Lower lobe of right lung (tissue), 2 donors: ENCODE measurements at regions not wholly inside any gene's neighbourhood (a gene's known extent, or its start where the extent isn't known, plus 50 kb on each side); places are given as distances from the start of the nearest gene placed in this dataset.

Experiments
- ATAC-seq, 2 donors: fragments of 200-7000 bp; cut with Tn5 transposase; one replicate each; pipeline ENCODE4 v1.9.1; 2020 to 2022; ENCODE audit warnings: mild to moderate bottlenecking in 2 of 2, moderate library complexity in 2 of 2
- DNase-seq: peaks from one replicate; pipeline ENCODE4 v3.0.0-alpha.2; 2020
- H3K27ac ChIP-seq: fragments of 200-600 bp; one replicate; pipeline ENCODE4 v1.8.0; 2022
- H3K27me3 ChIP-seq: fragments of 200-600 bp; one replicate; pipeline ENCODE4 v1.8.0; 2022; ENCODE audit warnings: low read depth
- H3K36me3 ChIP-seq: fragments of 200-600 bp; one replicate; pipeline ENCODE4 v1.8.0; 2022; ENCODE audit warnings: mild to moderate bottlenecking
- H3K4me1 ChIP-seq: fragments of 200-600 bp; one replicate; pipeline ENCODE4 v1.8.0; 2022
- H3K4me3 ChIP-seq: fragments of 200-600 bp; one replicate; pipeline ENCODE4 v1.8.0; 2022; ENCODE audit warnings: mild to moderate bottlenecking
- H3K9me3 ChIP-seq: fragments of 200-600 bp; one replicate; pipeline ENCODE4 v1.8.0; 2022
- intact Hi-C: fragments of 100-400 bp; cut with DNase I; formaldehyde crosslinking; loops from one replicate; pipeline ENCODE4 v1.11.0; 2022
- TF ChIP-seq, protein P1 (sequence below): fragments of 200-600 bp; IDR thresholded peaks from one replicate; pipeline ENCODE4 v1.8.0; 2022; ENCODE audit warnings: antibody characterized with exemption, mild to moderate bottlenecking
- donor health status: DM: no; HTN: yes; CAD: no; lungs with severe emphysema.

GRCh38 chr7:109498131-109498530 is 928.5 kb downstream of the DNAJB9 start:
- Histone ChIP-seq H3K4me1 (no peaks in the 10 kb centered on the region), H3K36me3 (no peaks in the 10 kb centered on the region), H3K9me3 (peaks cover 5% of the 10 kb centered on the region), H3K27me3 (no peaks in the 10 kb centered on the region), H3K27ac (no peak overlapping the region), H3K4me3 (no peak overlapping the region)
- intact Hi-C loops, result no loop called here
- TF ChIP-seq, protein P1, sequence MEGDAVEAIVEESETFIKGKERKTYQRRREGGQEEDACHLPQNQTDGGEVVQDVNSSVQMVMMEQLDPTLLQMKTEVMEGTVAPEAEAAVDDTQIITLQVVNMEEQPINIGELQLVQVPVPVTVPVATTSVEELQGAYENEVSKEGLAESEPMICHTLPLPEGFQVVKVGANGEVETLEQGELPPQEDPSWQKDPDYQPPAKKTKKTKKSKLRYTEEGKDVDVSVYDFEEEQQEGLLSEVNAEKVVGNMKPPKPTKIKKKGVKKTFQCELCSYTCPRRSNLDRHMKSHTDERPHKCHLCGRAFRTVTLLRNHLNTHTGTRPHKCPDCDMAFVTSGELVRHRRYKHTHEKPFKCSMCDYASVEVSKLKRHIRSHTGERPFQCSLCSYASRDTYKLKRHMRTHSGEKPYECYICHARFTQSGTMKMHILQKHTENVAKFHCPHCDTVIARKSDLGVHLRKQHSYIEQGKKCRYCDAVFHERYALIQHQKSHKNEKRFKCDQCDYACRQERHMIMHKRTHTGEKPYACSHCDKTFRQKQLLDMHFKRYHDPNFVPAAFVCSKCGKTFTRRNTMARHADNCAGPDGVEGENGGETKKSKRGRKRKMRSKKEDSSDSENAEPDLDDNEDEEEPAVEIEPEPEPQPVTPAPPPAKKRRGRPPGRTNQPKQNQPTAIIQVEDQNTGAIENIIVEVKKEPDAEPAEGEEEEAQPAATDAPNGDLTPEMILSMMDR, result no peak
- ATAC-seq (no peak), DNase-seq (no peak)

DNA sequence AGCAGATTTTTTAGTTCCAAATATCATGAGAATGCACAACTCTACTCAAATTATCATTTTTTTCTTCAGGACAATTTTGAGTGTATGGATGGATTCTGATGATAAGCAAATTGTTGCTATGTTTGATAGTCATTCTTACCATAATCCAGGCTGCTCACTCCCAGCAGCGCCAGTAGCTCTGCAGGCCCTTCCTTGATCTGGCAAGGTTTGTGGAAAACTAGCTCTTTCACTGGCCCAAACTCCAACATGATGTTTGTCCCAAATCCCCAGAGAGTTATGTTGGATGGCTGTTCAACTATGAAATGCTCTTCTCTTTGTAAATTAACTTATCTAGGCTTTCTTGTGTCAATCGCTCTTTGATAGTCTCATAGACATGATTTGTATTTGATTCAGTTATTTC is 933.7 kb downstream of the DNAJB9 start:
- Histone ChIP-seq H3K27ac (no peak overlapping the region), H3K4me3 (no peak overlapping the region), H3K36me3 (no peaks in the 10 kb centered on the region), H3K4me1 (no peaks in the 10 kb centered on the region), H3K9me3 (peaks cover 5% of the 10 kb centered on the region), H3K27me3 (no peaks in the 10 kb centered on the region)
- TF ChIP-seq, protein P1, result no peak
- DNase-seq, result no peak
- intact Hi-C loops, result no loop called here
- no peak for ATAC-seq

DNA sequence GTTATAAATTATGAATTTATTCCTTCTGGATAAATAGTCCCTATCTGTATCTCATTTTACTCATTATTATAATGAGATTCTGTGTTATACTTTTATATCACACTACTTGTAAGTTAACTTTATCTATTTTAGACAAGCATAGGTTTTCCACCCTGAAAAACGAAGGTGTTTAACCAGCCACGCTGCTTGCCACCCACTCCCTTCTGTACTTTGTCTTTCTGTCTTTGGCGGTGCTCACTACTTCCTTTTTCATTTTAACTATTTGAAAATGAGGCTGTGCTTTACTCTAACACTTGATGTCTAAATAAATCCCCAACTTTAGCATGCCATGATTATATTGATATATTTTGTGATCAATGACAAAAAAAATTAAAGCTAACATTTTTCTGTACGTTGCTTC is 952.9 kb downstream of the DNAJB9 start:
- H3K27me3 ChIP-seq, result no peaks in the 10 kb centered on the region
- no peak overlapping the region for H3K4me3 ChIP-seq
- no peaks in the 10 kb centered on the region for H3K9me3 ChIP-seq
- intact Hi-C loops, result no loop called here
- no peak overlapping the region for H3K27ac ChIP-seq
- TF ChIP-seq, protein P1, result no peak
- DNase-seq (no peak), ATAC-seq (no peak)
- H3K4me1 ChIP-seq, result no peaks in the 10 kb centered on the region
- no peaks in the 10 kb centered on the region for H3K36me3 ChIP-seq

DNA sequence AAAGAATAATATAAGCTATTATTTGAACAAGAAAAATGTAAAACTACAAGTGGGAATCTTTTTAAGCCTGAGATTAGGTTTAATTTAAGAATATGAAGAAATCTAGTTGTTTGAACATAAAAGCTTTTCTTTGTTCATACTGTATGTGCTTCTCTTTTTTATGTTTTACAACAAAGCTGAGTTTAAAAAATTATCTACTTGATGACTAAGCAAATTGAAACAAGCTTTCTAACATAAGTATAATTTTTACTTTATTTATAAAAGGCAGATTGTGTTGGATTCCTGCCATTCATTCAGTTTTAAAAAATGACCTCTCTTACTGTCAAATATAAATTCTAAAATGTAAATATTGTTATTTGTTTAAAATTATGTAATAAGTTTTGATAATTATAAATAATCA is 958.2 kb downstream of the DNAJB9 start:
- no peak for DNase-seq

GRCh38 chr7:109529712-109530111 is 960.0 kb downstream of the DNAJB9 start:
- DNase-seq (no peak), ATAC-seq (no peak)
- Histone ChIP-seq H3K27ac (no peak overlapping the region), H3K27me3 (no peaks in the 10 kb centered on the region), H3K4me3 (no peak overlapping the region), H3K9me3 (no peaks in the 10 kb centered on the region), H3K4me1 (no peaks in the 10 kb centered on the region), H3K36me3 (no peaks in the 10 kb centered on the region)
- intact Hi-C loops, result no loop called here
- TF ChIP-seq, protein P1, result no peak

More for the DNA sequence above, 958.2 kb downstream of the DNAJB9 start:
- H3K27me3 ChIP-seq, result no peaks in the 10 kb centered on the region
- H3K27ac ChIP-seq, result no peak overlapping the region
- TF ChIP-seq, protein P1, result no peak
- H3K9me3 ChIP-seq, result no peaks in the 10 kb centered on the region
- no peak overlapping the region for H3K4me3 ChIP-seq
- intact Hi-C loops, result no loop called here
- ATAC-seq, result no peak
- no peaks in the 10 kb centered on the region for H3K4me1 ChIP-seq
- H3K36me3 ChIP-seq, result no peaks in the 10 kb centered on the region
